ENCODE measurements at regions not wholly inside any gene's neighbourhood (a gene's known extent, or its start where the extent isn't known, plus 50 kb on each side); places are given as distances from the start of the nearest gene placed in this dataset.

- no peak for DNase-seq
These were observed 127.9 kb upstream of the STT3B start for GRCh38 chr3:31404871-31405270.

DNA sequence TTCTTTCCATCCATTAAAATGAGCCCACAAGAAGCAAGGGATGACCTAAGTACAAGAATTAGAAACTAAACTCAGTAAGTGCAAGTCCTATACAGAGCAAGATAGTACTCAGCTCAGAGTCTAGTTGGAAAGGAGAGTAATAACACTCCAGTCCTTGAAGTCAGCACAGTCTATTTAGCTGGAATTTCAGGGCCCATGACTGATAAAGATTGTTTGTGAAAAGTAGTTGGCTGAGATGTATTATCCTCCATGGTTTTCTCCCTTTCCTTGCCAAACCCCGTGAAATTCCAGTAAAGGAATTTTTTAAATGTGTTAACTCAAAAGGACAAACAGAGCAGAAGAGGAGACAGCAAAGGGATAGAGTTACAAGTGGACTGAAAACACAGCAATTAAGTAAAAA lies 127.2 kb upstream of the STT3B start:
- DNase-seq, result no peak

GRCh38 chr3:31406896-31407295 lies 125.8 kb upstream of the STT3B start:
- DNase-seq, result no peak

- DNase-seq, result no peak
These were observed 125.1 kb upstream of the STT3B start for GRCh38 chr3:31407665-31408064.

- no peak for DNase-seq
These were observed 124.0 kb upstream of the STT3B start for GRCh38 chr3:31408720-31409119.

DNA sequence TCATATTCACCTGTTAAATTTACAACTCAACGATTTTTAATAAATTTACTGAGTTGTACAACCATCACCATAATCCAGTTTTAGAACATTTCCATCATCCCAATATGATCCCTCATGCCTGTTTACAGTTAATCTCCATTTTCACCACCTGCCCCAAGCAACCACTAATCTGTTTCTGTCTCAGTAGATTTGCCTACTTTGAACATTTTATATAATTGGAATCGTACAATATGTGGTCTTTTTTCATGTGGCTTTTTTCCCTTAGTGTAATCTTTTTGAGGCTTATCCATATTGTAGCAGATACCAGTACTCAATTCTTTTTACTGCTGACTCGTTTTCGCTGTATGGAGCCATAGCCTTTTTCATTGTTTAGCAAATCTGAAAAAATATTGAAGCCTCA lies 123.3 kb upstream of the STT3B start:
- DNase-seq, result no peak

GRCh38 chr3:31409866-31410265 lies 122.9 kb upstream of the STT3B start:
- DNase-seq, result no peak

DNA sequence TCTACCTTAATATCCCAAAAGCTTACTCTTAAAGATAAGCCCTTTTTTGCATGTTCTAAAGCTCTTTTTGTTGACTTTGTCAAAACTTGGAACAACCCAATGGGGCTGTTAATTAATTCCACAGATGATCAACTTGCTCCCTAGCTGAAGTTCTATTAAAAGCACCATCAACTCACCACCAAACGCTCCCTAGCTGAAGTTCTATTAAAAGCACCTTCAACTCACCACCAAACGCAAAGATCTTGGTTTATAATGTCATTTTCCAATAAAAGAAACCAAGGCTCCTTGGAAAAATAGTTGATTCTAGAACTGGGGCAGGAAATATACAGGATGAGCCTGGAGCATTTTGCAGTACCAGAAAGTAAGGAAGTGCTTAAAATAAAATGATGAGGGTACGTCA lies 122.3 kb upstream of the STT3B start:
- DNase-seq, result no peak

GRCh38 chr3:31412832-31413231 lies 119.9 kb upstream of the STT3B start:
- no peak for DNase-seq

DNA sequence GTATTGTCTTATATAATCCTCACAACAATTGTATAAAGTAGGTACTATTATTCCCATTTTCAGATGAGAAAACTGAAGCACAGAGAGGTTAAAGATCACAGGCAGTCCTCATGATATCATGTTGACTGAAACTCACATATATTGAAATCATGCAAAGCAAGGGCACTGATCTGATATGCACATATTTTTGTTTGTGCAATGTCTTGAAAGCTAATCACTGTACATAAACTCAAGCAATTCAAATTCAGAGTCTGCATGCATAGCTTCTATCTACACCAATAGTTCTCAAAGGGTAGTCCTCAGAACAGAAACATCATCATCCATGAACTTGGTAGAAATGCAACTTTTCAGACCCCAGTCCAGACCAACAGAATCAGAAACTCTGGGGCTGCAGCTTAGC lies 119.2 kb upstream of the STT3B start:
- no peak for DNase-seq

DNA sequence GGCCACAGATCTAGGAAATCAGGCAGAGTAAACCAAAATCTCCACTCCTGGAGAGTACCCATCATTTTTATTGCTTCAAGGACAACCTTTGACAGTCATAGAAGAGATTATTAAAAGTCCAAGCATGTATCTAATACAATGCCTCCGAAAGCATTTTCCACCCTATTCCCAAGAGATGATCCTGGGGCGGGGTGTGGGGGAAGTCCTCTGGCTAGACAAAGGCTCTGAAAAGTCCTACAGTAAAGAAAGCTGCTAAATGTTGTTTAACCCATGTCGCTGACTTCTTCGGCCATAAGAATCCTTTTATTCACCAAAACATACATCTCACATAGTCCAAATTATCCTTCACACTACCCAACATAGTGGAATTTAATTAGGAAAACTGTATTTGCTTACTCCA lies 115.7 kb upstream of the STT3B start:
- no peak for DNase-seq

DNA sequence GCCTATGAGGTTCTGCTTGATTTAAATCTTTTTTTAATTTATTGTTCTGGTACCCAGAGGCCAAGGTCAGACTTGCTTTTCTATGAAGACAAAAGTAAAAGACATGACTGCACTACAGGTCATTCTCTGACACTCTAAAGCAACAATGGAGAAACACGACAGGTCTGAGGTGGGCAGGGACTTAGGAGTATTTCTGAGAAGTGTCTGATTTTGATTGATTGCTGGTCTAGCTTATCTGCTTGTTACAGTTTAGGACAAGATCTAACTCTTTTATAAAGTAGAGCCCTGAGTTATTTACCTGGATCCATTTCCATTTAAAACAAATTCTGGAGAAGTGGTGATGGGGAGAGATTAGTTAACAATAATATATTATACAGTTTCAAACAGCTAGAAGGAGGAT lies 115.2 kb upstream of the STT3B start:
- DNase-seq, result no peak

DNA sequence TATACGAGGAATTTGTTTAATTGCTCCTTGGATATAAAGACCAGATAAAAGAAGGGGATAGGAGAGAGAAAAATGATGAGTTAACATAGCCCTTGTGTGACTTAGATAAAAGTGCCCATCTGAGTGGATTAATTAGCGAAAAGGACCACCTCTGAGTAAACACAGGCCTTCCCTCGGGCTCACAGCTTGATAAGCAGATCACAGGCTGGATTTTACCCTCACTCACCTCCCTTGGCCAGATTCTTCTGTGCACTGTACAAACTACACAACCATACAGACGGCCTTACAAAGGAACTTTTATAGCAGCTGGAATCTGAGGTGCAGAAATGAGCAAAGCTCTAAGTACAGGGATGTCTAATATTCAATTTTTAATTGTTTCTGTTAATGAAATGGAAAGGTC lies 112.4 kb upstream of the STT3B start:
- DNase-seq, result no peak

- no peak for DNase-seq
These were observed 111.2 kb upstream of the STT3B start for GRCh38 chr3:31421314-31422048.

DNA sequence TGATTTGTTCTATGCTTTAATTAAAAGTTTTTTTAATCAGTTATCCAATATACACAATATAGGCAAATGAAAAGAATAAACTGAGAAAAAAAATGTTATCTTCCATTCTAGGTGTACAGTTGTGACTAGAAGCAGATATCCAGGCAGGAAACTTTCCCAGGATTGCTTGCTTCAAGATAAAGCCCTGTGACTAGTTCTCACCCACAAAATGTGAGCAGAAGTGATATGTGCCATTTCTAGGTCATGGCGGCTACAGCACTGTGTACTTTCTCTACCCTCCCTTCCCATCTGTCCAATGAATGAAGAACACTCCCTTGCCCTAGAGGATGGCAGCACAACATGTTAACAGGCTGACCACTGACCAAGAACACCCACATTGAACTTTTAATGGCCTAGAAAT lies 110.5 kb upstream of the STT3B start:
- no peak for DNase-seq

- DNase-seq, result no peak
These were observed 109.2 kb upstream of the STT3B start for GRCh38 chr3:31423482-31423881.

- DNase-seq, result no peak
These were observed 107.3 kb upstream of the STT3B start for GRCh38 chr3:31425401-31425800.

GRCh38 chr3:31427623-31428022 lies 105.1 kb upstream of the STT3B start:
- no peak for DNase-seq

- no peak for DNase-seq
These were observed 101.4 kb upstream of the STT3B start for GRCh38 chr3:31431321-31431720.

- no peak for DNase-seq
These were observed 99.6 kb upstream of the STT3B start for GRCh38 chr3:31432897-31433678.

- DNase-seq, result no peak
These were observed 99.1 kb upstream of the STT3B start for GRCh38 chr3:31433679-31433992.

DNA sequence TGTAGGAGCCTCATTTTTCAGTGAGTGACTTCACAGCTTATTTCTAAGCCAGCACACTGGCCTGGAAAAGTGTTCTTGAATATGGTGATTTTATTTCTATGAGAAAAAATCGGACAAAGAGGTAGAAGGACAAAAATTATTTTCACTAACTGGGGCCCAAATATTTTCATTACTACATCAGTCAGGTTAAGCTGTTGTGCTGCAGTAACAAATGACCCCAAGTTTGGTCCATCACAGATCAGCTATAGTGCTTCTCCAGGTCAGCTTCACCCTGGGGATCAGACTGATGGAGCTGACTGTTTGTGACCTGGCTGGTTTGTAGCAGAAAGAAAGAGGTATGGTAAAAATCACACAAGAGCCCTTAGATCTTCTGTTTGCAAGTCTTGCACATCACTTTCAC lies 97.9 kb upstream of the STT3B start:
- no peak for DNase-seq

GRCh38 chr3:31436830-31437229 lies 95.9 kb upstream of the STT3B start:
- no peak for DNase-seq

GRCh38 chr3:31438742-31439141 lies 94.0 kb upstream of the STT3B start:
- no peak for DNase-seq
